Gastroesophageal sphincter (tissue), 4 donors: ENCODE measurements at regions not wholly inside any gene's neighbourhood (a gene's known extent, or its start where the extent isn't known, plus 50 kb on each side); places are given as distances from the start of the nearest gene placed in this dataset.

Experiments used
- ATAC-seq: fragments of 150-250 bp; one replicate; pipeline ENCODE4 v1.9.1; 2016; ENCODE audit warnings: mild to moderate bottlenecking, moderate library complexity
- H3K27ac ChIP-seq, 4 donors: fragments of 200-600 bp; sonication (generic) in 3 of 4; 1 replicate in 3 of 4; 2 replicates in 1 of 4; pipeline ENCODE4 v1.5.1; 2016 to 2019
- H3K27me3 ChIP-seq: fragments of 200-600 bp; sonication (generic); one replicate; pipeline ENCODE4 v1.5.1; 2019
- H3K36me3 ChIP-seq, 2 donors: fragments of 200-600 bp; sonication (generic); one replicate each; pipeline ENCODE4 v1.5.1; 2019; ENCODE audit warnings: control low read depth in 1 of 2
- H3K4me1 ChIP-seq, 3 donors: fragments of 200-600 bp; sonication (generic); 1 replicate in 2 of 3; 2 replicates in 1 of 3; pipeline ENCODE4 v1.5.1; 2016 to 2019; ENCODE audit warnings: control low read depth in 2 of 3
- H3K4me3 ChIP-seq, 2 donors: fragments of 200-600 bp; sonication (generic); one replicate each; pipeline ENCODE4 v1.5.1; 2019; ENCODE audit warnings: mild to moderate bottlenecking in 1 of 2, moderate library complexity in 1 of 2
- H3K9me3 ChIP-seq, 3 donors: fragments of 200-600 bp; sonication (generic); one replicate each; pipeline ENCODE4 v1.5.1; 2017 to 2019; ENCODE audit warnings: control low read depth in 2 of 3
- EP300 ChIP-seq: sonication (generic); formaldehyde crosslinking; IDR thresholded peaks from one replicate; pipeline ENCODE4 v1.6.1; 2017; ENCODE audit warnings: antibody characterized with exemption, mild to moderate bottlenecking
- POLR2A ChIP-seq, 2 donors: fragments of 450-650 bp; IDR thresholded peaks; one replicate each; pipeline ENCODE4 v1.6.1; 2017; ENCODE audit warnings: antibody characterized with exemption in 2 of 2, mild to moderate bottlenecking in 2 of 2, moderate library complexity in 1 of 2
- POLR2AphosphoS5 ChIP-seq: sonication (generic); formaldehyde crosslinking; IDR thresholded peaks from one replicate; pipeline ENCODE4 v1.6.1; 2017; ENCODE audit warnings: antibody characterized with exemption
- WGBS, 2 donors: methylation state at CpG; one replicate each; pipeline ENCODE4 v1.1.5; 2018; ENCODE audit warnings: low coverage in 1 of 2; 5-methylcytosine and 5-hydroxymethylcytosine counted together
- TF ChIP-seq, protein P1 (sequence below), 4 experiments: fragments of 200-600 bp in 2 of 4; fragments of 450-650 bp in 2 of 4; sonication (generic) in 1 of 4; IDR thresholded peaks; one replicate each; pipeline ENCODE4 v1.5.1; 2017 to 2019; ENCODE audit warnings: antibody characterized with exemption in 4 of 4, mild to moderate bottlenecking in 2 of 4, moderate library complexity in 2 of 4

DNA sequence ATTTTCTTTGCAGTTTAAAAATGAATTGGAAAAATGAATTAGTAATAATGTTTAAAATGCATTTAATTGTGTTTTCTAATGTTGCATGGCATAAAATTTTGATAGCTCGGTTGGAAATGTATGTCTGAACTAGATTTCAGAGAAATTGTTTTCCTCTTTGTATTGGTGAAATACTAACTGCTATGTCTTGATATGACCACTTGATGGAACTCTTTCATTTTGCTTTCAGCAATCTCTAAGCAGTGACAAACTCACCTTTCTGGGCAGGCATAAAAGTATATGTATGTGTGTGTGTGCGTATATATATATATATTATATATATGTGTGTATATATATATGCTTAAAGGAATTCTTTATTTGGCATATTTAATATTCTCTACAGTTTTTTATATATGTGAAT lies 239.3 kb upstream of the ZNF717 start:
- TF ChIP-seq EP300, result no peak
- TF ChIP-seq POLR2AphosphoS5, result no peak
- TF ChIP-seq, protein P1, sequence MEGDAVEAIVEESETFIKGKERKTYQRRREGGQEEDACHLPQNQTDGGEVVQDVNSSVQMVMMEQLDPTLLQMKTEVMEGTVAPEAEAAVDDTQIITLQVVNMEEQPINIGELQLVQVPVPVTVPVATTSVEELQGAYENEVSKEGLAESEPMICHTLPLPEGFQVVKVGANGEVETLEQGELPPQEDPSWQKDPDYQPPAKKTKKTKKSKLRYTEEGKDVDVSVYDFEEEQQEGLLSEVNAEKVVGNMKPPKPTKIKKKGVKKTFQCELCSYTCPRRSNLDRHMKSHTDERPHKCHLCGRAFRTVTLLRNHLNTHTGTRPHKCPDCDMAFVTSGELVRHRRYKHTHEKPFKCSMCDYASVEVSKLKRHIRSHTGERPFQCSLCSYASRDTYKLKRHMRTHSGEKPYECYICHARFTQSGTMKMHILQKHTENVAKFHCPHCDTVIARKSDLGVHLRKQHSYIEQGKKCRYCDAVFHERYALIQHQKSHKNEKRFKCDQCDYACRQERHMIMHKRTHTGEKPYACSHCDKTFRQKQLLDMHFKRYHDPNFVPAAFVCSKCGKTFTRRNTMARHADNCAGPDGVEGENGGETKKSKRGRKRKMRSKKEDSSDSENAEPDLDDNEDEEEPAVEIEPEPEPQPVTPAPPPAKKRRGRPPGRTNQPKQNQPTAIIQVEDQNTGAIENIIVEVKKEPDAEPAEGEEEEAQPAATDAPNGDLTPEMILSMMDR (IDR thresholded peaks at IDR 0.05), result peak in 1 of 4 experiments; percentile 26
- TF ChIP-seq POLR2A (IDR thresholded peaks at IDR 0.05), result no peak
- no peak for ATAC-seq
- WGBS, 2 donors, result 31 to 33% methylated on average over 2 of the region's 2 CpGs
- H3K27me3 ChIP-seq, result no peaks in the 10 kb centered on the region
- H3K27ac ChIP-seq, result no peak overlapping the region
- no peaks in the 10 kb centered on the region for H3K4me1 ChIP-seq
- no peak overlapping the region for H3K4me3 ChIP-seq
- no peaks in the 10 kb centered on the region for H3K9me3 ChIP-seq
- no peaks in the 10 kb centered on the region for H3K36me3 ChIP-seq

DNA sequence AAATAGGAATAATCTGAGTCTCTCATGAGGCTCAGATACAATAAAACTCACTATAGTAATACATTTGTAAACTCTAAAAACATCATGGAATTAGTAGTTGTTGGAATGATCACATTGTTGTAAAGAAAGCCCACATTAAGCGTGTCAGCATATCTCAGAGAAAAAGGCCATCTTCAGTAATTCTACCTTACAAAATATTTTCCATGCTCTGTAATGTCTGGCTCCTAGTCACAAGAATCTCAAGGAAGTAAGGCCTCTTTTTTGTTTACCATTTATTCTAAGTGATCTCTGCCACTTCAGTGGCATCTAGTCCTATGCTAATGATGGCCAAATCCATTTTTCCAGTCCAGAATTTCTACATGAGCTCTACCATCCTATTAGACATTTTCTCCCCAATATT lies 240.2 kb upstream of the ZNF717 start:
- WGBS, 2 donors, result 29 to 94% methylated on average over 1 of the region's 1 CpG
- ATAC-seq, result no peak
- H3K27me3 ChIP-seq, result no peaks in the 10 kb centered on the region
- no peak overlapping the region for H3K4me3 ChIP-seq
- no peak overlapping the region for H3K27ac ChIP-seq
- H3K36me3 ChIP-seq, result no peaks in the 10 kb centered on the region
- TF ChIP-seq POLR2A (IDR thresholded peaks at IDR 0.05) (no peak), EP300 (no peak), POLR2AphosphoS5 (no peak)
- TF ChIP-seq, protein P1 (IDR thresholded peaks at IDR 0.05), result no peak
- H3K4me1 ChIP-seq, result no peaks in the 10 kb centered on the region
- H3K9me3 ChIP-seq, result no peaks in the 10 kb centered on the region

DNA sequence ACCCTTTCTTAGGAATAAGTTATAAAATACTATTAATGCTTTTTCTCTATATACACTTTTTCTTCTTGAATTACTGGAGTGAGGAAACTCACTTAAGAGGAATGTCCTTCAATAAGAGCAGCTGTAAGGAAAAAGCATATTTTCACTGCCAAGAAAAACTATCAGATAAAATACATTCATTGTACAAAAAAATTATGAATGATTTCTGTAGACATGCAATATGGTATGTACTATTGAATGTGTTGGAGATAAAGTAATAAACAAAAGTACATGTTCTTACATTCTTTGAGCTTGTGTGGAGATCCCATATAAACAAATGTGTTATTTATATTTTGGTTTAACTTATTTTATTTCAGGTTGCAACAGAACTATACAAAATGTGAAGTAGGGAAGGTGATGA lies 241.0 kb upstream of the ZNF717 start:
- H3K36me3 ChIP-seq, result no peaks in the 10 kb centered on the region
- H3K9me3 ChIP-seq, result no peaks in the 10 kb centered on the region
- H3K27me3 ChIP-seq, result no peaks in the 10 kb centered on the region
- no peak overlapping the region for H3K4me3 ChIP-seq
- no peak overlapping the region for H3K27ac ChIP-seq
- no peaks in the 10 kb centered on the region for H3K4me1 ChIP-seq
- TF ChIP-seq POLR2A (IDR thresholded peaks at IDR 0.05) (no peak), POLR2AphosphoS5 (no peak), EP300 (no peak)
- TF ChIP-seq, protein P1 (IDR thresholded peaks at IDR 0.05), result no peak
- ATAC-seq, result no peak

DNA sequence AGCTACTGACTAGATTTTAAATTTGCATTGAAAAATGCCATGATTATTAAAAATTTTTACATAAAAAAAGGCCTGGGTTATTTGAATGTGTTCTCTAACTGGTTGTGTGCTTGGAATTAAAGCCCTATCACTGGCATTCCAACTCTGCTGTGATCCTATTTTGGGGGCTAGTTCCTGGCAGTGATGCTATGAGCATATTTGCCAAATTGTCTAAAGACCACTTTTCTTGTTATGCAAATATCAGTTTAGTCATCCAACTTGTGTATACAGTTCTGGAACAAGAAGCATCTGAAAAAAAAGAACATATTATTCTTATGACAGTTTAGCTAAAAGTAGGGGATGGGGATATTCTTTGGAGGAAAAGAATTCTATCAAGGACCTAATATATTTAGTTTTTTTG lies 243.4 kb upstream of the ZNF717 start:
- H3K27ac ChIP-seq, result no peak overlapping the region
- no peak for ATAC-seq
- no peaks in the 10 kb centered on the region for H3K4me1 ChIP-seq
- no peaks in the 10 kb centered on the region for H3K9me3 ChIP-seq
- H3K36me3 ChIP-seq, result no peaks in the 10 kb centered on the region
- H3K27me3 ChIP-seq, result no peaks in the 10 kb centered on the region
- TF ChIP-seq POLR2A (IDR thresholded peaks at IDR 0.05) (no peak), POLR2AphosphoS5 (no peak), EP300 (no peak)
- TF ChIP-seq, protein P1 (IDR thresholded peaks at IDR 0.05), result no peak
- no peak overlapping the region for H3K4me3 ChIP-seq

DNA sequence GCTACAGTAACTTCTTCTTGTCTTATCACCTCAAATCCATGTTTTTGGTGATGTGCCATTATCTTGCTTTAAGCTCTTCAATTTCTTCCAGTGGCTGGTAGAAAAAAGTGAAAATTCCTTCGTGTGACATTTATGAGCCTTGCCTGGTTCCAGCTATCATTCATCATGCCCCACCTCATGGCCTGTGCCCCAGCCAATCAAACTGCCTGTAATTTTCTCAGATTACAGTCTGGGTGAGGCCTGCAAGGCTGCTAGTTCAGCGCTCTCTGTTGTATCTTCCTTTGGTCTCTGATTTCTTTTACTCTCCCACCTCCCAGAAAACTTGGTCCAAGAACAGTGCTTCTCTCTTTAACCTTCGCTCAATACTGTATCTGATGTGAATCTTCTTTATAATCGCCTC lies 249.3 kb upstream of the ZNF717 start:
- no peaks in the 10 kb centered on the region for H3K36me3 ChIP-seq
- WGBS, 2 donors, result 62 to 73% methylated on average over 3 of the region's 4 CpGs
- ATAC-seq, result no peak
- no peaks in the 10 kb centered on the region for H3K9me3 ChIP-seq
- no peaks in the 10 kb centered on the region for H3K27me3 ChIP-seq
- TF ChIP-seq POLR2AphosphoS5 (no peak), EP300 (no peak)
- TF ChIP-seq, protein P1 (IDR thresholded peaks at IDR 0.05), result no peak
- H3K4me3 ChIP-seq, result no peak overlapping the region
- no peak overlapping the region for H3K27ac ChIP-seq
- no peaks in the 10 kb centered on the region for H3K4me1 ChIP-seq
